Thoracic aorta (tissue), 2 donors: ENCODE measurements at regions not wholly inside any gene's neighbourhood (a gene's known extent, or its start where the extent isn't known, plus 50 kb on each side); places are given as distances from the start of the nearest gene placed in this dataset.

Experiments
- ATAC-seq: fragments of 150-250 bp; one replicate; pipeline ENCODE4 v1.8.0; 2017; ENCODE audit warnings: low read depth; ENCODE audit not compliant: insufficient number of reproducible peaks, low FRiP score
- DNase-seq: peaks from one replicate; pipeline ENCODE4 v3.0.0-alpha.2; 2020; ENCODE audit warnings: low spot score
- H3K27ac ChIP-seq, 2 donors: fragments of 200-600 bp; sonication (generic); 1 replicate in 1 of 2; 2 replicates in 1 of 2; pipeline ENCODE4 v1.5.1; 2016; ENCODE audit warnings: mild to moderate bottlenecking in 2 of 2, moderate library complexity in 2 of 2
- H3K27me3 ChIP-seq: fragments of 200-600 bp; sonication (generic); replicated peaks from 2 replicates; pipeline ENCODE4 v1.6.0; 2016; ENCODE audit warnings: mild to moderate bottlenecking; ENCODE audit not compliant: insufficient read depth
- H3K36me3 ChIP-seq: fragments of 200-600 bp; sonication (generic); one replicate; pipeline ENCODE4 v1.5.1; 2016
- H3K4me1 ChIP-seq, 2 donors: fragments of 200-600 bp; sonication (generic); 1 replicate in 1 of 2; 2 replicates in 1 of 2; pipeline versions ENCODE4 v1.5.1 to v1.6.0; 2016; ENCODE audit warnings: low read depth in 2 of 2, mild to moderate bottlenecking in 1 of 2; ENCODE audit not compliant: control insufficient read depth in 1 of 2
- H3K4me3 ChIP-seq: fragments of 200-600 bp; sonication (generic); 2 replicates; pipeline ENCODE4 v1.5.1; 2016; ENCODE audit warnings: mild to moderate bottlenecking
- H3K9me3 ChIP-seq: fragments of 200-600 bp; sonication (generic); 2 replicates; pipeline ENCODE4 v1.5.1; 2016
- TF ChIP-seq, protein P1 (sequence below): fragments of 200-600 bp; sonication (generic); IDR thresholded peaks from one replicate; pipeline ENCODE4 v1.5.1; 2019; ENCODE audit warnings: antibody characterized with exemption

GRCh38 chr20:51085769-51086168 is 62.9 kb upstream of the KCNG1 start:
- no peak for DNase-seq
- no peaks in the 10 kb centered on the region for H3K27me3 ChIP-seq
- no peak for ATAC-seq
- H3K27ac ChIP-seq, result no peak overlapping the region
- no peaks in the 10 kb centered on the region for H3K36me3 ChIP-seq
- no peaks in the 10 kb centered on the region for H3K4me1 ChIP-seq
- TF ChIP-seq, protein P1, sequence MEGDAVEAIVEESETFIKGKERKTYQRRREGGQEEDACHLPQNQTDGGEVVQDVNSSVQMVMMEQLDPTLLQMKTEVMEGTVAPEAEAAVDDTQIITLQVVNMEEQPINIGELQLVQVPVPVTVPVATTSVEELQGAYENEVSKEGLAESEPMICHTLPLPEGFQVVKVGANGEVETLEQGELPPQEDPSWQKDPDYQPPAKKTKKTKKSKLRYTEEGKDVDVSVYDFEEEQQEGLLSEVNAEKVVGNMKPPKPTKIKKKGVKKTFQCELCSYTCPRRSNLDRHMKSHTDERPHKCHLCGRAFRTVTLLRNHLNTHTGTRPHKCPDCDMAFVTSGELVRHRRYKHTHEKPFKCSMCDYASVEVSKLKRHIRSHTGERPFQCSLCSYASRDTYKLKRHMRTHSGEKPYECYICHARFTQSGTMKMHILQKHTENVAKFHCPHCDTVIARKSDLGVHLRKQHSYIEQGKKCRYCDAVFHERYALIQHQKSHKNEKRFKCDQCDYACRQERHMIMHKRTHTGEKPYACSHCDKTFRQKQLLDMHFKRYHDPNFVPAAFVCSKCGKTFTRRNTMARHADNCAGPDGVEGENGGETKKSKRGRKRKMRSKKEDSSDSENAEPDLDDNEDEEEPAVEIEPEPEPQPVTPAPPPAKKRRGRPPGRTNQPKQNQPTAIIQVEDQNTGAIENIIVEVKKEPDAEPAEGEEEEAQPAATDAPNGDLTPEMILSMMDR, result no peak
- no peak overlapping the region for H3K4me3 ChIP-seq
- H3K9me3 ChIP-seq, result no peaks in the 10 kb centered on the region

- Histone ChIP-seq H3K4me3 (no peak overlapping the region), H3K4me1 (no peaks in the 10 kb centered on the region), H3K27ac (no peak overlapping the region), H3K27me3 (no peaks in the 10 kb centered on the region), H3K36me3 (no peaks in the 10 kb centered on the region), H3K9me3 (no peaks in the 10 kb centered on the region)
- ATAC-seq, result no peak
- DNase-seq, result no peak
- TF ChIP-seq, protein P1, result no peak
Observed at GRCh38 chr20:51084593-51085377, 61.9 kb upstream of the KCNG1 start.

GRCh38 chr20:51083447-51083846 is 60.5 kb upstream of the KCNG1 start:
- Histone ChIP-seq H3K36me3 (no peaks in the 10 kb centered on the region), H3K27me3 (no peaks in the 10 kb centered on the region), H3K27ac (no peak overlapping the region), H3K4me1 (no peaks in the 10 kb centered on the region), H3K9me3 (no peaks in the 10 kb centered on the region), H3K4me3 (no peak overlapping the region)
- DNase-seq, result no peak
- TF ChIP-seq, protein P1, result no peak
- no peak for ATAC-seq

GRCh38 chr20:51082988-51083387 is 60.1 kb upstream of the KCNG1 start:
- H3K36me3 ChIP-seq, result no peaks in the 10 kb centered on the region

GRCh38 chr20:51080516-51080915 is 57.6 kb upstream of the KCNG1 start:
- Histone ChIP-seq H3K4me1 (no peaks in the 10 kb centered on the region), H3K4me3 (no peak overlapping the region), H3K9me3 (no peaks in the 10 kb centered on the region), H3K27ac (no peak overlapping the region), H3K36me3 (no peaks in the 10 kb centered on the region), H3K27me3 (no peaks in the 10 kb centered on the region)
- ATAC-seq (no peak), DNase-seq (no peak)
- TF ChIP-seq, protein P1, result no peak

More at GRCh38 chr20:51082988-51083387, 60.1 kb upstream of the KCNG1 start:
- no peaks in the 10 kb centered on the region for H3K27me3 ChIP-seq
- H3K4me3 ChIP-seq, result no peak overlapping the region
- no peak for ATAC-seq
- no peak overlapping the region for H3K27ac ChIP-seq
- TF ChIP-seq, protein P1, result no peak
- H3K9me3 ChIP-seq, result no peaks in the 10 kb centered on the region
- H3K4me1 ChIP-seq, result no peaks in the 10 kb centered on the region
- DNase-seq, result no peak
